LNCaP clone FGC (cell line): ENCODE measurements at regions not wholly inside any gene's neighbourhood (a gene's known extent, or its start where the extent isn't known, plus 50 kb on each side); places are given as distances from the start of the nearest gene placed in this dataset.

Source experiments
- DNase-seq: peaks from one replicate; pipeline ENCODE4 v3.0.0-alpha.2; 2011; ENCODE audit warnings: low read depth
- H3K4me3 ChIP-seq: 2 replicates; pipeline ENCODE4 v1.5.1; 2011; ENCODE audit warnings: mild to moderate bottlenecking, low read depth, low read length, control low read depth
- TF ChIP-seq, protein P1 (sequence below): IDR thresholded peaks from 2 replicates; pipeline ENCODE4 v1.5.1; 2012; ENCODE audit warnings: mild to moderate bottlenecking; ENCODE audit not compliant: control insufficient read depth, insufficient read depth; ENCODE audit errors: extremely low read depth

DNA sequence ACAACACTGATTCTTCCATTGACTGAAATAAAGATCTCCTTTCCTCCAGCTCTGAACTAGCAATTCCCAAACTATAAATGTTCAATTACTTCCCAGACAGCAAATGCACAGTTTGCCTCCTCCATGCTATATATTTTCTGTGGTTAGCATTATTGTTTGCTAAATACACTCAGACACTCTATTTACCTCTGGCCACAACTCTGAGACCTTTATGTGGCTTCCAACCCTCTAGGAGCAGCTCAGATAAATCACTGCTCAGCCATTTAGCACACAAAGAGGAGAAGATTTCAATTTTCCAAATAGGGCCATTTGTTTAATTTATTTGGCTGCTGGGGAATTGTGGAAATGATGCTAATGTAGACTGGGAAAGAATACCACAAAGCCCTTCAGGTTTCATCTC is 202.0 kb downstream of the SPTSSA start:
- no peak for DNase-seq
- TF ChIP-seq, protein P1, sequence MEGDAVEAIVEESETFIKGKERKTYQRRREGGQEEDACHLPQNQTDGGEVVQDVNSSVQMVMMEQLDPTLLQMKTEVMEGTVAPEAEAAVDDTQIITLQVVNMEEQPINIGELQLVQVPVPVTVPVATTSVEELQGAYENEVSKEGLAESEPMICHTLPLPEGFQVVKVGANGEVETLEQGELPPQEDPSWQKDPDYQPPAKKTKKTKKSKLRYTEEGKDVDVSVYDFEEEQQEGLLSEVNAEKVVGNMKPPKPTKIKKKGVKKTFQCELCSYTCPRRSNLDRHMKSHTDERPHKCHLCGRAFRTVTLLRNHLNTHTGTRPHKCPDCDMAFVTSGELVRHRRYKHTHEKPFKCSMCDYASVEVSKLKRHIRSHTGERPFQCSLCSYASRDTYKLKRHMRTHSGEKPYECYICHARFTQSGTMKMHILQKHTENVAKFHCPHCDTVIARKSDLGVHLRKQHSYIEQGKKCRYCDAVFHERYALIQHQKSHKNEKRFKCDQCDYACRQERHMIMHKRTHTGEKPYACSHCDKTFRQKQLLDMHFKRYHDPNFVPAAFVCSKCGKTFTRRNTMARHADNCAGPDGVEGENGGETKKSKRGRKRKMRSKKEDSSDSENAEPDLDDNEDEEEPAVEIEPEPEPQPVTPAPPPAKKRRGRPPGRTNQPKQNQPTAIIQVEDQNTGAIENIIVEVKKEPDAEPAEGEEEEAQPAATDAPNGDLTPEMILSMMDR: no peak
- no peak overlapping the region for H3K4me3 ChIP-seq

DNA sequence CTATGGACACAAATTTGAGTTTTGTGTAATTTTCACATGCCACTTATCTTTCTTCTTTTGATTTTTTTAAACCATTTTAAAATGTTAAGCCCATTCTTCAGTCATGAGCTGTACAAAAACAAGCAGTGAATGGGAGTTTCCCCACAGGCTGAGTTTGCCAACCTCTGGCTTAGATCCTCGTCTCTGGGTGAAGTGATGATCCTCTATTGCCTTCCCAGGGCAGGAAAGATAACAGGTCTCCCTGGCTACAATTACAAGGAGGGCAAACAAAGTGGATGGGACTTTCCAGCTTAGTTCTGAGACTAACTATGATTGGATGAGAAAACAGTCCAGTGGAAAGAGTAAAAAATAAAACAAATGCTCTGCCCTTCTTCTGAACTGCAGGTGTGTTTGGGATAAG is 203.7 kb downstream of the SPTSSA start:
- TF ChIP-seq, protein P1: no peak
- H3K4me3 ChIP-seq: no peak overlapping the region
- DNase-seq: peak; percentile 19

DNA sequence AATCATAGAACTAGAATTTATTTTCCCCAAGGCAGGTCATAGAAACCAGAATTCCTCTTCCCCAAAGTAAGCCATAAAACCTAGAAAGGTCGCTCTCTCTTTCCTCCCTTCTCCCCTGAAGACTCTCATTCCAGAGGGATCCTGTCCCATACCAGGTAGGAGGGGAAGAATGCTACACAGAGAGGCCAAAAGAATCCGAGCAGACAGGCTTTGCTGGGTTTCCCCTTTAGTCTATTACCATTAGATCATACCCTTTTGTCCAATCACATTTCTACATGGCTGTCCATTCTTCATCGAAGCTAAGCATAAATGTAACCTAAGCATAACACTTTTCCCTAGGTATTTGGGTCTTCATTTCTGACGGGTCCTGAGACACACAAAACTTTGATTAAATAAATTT is 204.5 kb downstream of the SPTSSA start:
- no peak for DNase-seq
- TF ChIP-seq, protein P1: no peak
- no peak overlapping the region for H3K4me3 ChIP-seq

DNA sequence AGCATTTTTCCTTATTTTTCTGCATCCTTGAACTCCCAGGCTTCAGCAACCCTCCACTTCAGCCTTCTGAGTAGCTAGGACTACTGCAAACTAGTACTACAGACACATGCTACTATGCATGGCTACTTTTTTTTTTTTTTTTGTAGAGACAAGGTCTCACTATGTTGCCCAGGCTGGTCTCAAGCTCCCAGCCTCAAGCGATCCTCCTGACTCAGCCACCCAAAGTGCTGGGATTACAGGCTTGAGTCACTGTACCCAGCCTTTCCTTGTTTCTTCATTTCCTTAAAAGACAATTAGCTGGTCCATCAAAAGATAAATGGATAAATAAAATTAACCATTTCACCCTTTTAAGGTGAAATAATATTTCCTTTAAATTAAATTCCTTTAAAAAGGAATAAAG is 205.8 kb downstream of the SPTSSA start:
- no peak overlapping the region for H3K4me3 ChIP-seq
- DNase-seq: no peak
- TF ChIP-seq, protein P1: no peak

DNA sequence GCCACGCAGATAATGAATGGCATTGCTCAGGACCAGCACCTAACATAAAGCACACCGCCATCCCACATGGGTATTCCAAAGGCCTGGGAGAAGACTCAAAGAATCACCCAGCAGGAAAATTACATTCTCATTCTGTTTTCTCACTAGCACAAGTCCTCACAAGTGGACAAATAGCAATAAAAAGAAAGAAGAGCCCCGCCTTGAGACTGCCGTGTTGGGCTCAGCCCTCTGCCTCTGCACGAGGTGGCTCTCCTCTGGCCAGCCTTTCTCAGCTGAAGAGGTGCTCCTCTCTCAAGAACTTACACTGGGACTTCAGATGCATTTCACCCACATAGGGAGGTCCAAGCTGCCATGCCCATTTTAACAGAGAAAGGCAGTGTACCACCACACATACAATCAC is 207.5 kb downstream of the SPTSSA start:
- no peak overlapping the region for H3K4me3 ChIP-seq
- DNase-seq: no peak
- TF ChIP-seq, protein P1: no peak

DNA sequence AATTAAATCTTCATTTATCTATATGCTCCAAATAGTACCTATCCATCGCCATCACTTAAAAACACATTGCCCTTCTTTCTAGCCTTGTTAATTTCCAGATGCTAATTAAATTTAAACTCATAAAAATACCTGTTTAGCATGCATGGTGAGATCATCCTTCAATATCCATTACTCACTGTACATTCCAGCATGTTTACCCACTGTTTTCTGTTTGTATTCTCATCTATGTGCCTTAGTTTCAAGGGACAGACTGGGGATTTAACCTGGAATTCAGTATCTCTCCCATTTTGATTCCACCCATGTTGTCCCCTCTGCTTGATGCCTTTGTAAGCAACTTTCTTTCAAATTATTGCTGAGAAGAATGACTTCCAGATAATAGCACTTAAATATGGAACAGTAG is 208.0 kb downstream of the SPTSSA start:
- TF ChIP-seq, protein P1: no peak
- H3K4me3 ChIP-seq: no peak overlapping the region
- DNase-seq: peak; percentile 67

DNA sequence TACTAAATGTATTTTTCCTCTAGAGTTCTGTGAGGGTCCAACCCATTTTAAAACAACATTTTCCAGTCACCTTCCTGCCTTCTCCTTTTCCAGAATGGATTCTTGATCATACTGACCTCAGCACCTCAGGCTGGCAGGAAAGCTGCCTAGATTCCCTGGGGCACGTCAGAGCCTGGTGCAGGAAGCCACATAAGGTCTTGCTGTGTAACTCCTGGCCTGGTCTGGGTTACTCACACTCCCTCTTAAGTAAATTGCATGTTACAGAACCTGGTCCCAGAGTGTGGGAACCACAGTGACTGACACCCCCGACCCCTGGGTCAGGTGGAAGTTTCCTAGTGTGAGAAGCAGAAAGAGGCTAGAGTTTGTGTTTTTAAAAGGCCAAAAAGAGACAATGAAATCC is 209.8 kb downstream of the SPTSSA start:
- no peak for DNase-seq
- no peak overlapping the region for H3K4me3 ChIP-seq
- TF ChIP-seq, protein P1: no peak
